ENCODE measurements at regions not wholly inside any gene's neighbourhood (a gene's known extent, or its start where the extent isn't known, plus 50 kb on each side); places are given as distances from the start of the nearest gene placed in this dataset.

DNA sequence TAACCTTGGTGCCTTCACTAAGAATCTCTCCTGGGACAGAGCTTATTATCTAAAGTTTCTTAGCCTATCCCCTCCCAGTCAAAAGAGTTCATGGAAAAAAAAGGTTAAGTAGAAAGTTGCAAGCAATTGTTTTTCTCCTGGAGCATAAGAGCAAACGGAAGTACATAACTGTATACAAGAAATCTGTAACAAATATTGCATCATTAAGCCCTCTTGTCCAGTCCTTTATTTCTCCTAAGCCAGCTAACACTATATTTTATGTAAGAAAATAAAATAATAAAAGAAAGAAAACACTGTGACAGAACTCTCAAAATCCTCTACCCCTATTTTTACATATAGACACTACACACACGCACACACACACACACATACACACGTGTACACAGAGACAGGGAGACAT is 255.3 kb downstream of the NAF1 start:
- Mint-ChIP-seq H3K27ac (no peak overlapping the region), H3K9me3 (peaks cover 14% of the 10 kb centered on the region), H3K4me3 (no peak overlapping the region), H3K27me3 (ENCODE audit: low read depth, poor library complexity) (peaks cover 3% of the 10 kb centered on the region), H3K36me3 (ENCODE audit: low read depth) (no peaks in the 10 kb centered on the region), H3K4me1 (no peaks in the 10 kb centered on the region)
- TF ChIP-seq, protein P1, sequence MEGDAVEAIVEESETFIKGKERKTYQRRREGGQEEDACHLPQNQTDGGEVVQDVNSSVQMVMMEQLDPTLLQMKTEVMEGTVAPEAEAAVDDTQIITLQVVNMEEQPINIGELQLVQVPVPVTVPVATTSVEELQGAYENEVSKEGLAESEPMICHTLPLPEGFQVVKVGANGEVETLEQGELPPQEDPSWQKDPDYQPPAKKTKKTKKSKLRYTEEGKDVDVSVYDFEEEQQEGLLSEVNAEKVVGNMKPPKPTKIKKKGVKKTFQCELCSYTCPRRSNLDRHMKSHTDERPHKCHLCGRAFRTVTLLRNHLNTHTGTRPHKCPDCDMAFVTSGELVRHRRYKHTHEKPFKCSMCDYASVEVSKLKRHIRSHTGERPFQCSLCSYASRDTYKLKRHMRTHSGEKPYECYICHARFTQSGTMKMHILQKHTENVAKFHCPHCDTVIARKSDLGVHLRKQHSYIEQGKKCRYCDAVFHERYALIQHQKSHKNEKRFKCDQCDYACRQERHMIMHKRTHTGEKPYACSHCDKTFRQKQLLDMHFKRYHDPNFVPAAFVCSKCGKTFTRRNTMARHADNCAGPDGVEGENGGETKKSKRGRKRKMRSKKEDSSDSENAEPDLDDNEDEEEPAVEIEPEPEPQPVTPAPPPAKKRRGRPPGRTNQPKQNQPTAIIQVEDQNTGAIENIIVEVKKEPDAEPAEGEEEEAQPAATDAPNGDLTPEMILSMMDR (IDR thresholded peaks at IDR 0.05), result no peak
- DNase-seq, result no peak

DNA sequence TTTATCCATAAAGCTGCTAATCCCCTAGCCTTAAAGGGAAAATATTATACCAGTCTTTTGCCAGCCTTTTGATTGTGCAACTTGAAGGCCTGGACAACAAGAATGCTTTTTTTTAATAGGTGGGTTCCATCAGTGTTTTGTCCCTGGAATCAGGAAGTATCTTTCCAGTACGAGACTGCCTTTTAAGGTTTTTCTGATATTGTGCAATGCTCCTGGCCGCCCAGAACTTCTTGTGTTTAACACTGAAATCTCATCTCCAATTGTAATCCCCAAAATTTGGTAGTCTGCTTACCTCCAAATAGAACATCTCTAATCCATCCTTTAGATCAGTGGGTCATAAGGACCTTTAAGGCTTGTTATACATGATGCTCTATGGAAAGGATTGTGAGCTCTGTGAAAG is 256.7 kb downstream of the NAF1 start:
- Mint-ChIP-seq H3K4me1 (no peaks in the 10 kb centered on the region), H3K9me3 (peaks cover 12% of the 10 kb centered on the region), H3K4me3 (no peak overlapping the region), H3K27ac (no peak overlapping the region), H3K36me3 (ENCODE audit: low read depth) (no peaks in the 10 kb centered on the region), H3K27me3 (ENCODE audit: low read depth, poor library complexity) (no peaks in the 10 kb centered on the region)
- no peak for DNase-seq
- TF ChIP-seq, protein P1 (IDR thresholded peaks at IDR 0.05), result no peak

DNA sequence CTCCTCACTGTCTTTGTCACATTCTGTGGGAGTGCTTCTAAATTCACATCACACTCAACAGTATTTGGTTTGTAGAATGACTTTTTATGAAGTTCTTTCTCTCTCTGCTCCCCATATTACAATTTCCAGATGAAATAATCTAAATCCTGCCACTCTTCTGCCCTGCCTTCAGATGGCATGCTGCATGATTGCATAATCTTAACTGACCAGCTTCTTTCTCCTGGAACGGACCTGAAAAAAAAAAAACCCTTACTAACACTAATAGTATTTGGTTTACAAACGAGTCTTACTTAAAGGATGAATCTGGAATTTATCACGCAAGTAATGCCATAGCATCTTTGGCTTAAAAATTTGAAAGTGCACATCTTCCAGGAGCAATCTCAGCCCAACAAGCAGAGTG is 272.3 kb downstream of the NAF1 start:
- no peak overlapping the region for H3K27ac Mint-ChIP-seq
- H3K4me1 Mint-ChIP-seq, result peaks cover 17% of the 10 kb centered on the region
- no peaks in the 10 kb centered on the region for H3K9me3 Mint-ChIP-seq
- TF ChIP-seq, protein P1 (IDR thresholded peaks at IDR 0.05), result no peak
- DNase-seq, result no peak
- no peaks in the 10 kb centered on the region for H3K27me3 Mint-ChIP-seq (ENCODE audit: low read depth, poor library complexity)
- H3K36me3 Mint-ChIP-seq (ENCODE audit: low read depth), result no peaks in the 10 kb centered on the region
- no peak overlapping the region for H3K4me3 Mint-ChIP-seq

DNA sequence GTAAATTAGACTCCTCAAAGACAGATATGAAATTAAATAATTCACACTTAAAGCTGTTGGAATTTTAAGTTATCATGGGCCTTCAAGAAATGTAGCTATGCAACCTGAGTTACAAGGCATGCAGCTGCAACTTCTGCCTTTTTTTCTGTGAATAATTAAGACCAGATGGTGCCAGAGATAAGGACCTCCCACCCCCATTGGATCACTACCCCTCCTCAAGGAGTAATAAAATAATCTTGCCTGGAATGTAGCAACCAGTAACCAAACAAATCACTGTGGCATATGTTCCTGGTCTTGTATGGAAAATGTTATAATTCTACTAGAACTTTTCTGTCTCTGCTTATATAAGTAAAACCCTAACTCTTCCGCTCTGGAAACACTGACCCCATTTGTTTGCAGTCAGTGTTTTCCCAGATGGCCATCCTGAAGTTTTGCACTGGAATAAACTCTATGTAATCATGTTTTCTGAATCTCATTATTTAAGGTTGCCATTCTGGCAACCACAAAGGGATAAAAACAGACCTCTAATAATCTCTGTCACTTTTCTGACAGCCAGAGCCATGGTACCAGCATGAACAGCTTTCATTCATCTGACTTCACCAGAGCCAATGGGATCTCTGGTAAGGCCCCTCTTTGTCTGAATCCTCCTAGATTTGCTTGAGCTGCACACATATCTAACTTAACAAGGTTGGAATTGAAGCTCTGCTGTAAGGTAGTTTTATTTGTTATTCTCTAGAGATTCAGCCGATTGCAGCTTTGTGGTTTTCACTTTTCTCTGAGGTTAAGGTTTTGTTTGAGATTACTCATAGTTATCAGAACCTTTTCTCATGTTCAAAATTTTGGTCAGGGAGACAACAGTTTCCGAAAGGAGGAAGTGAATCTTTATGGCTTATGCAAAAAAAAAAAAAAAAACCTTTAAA is 274.6 kb downstream of the NAF1 start:
- Mint-ChIP-seq H3K4me3 (no peak overlapping the region), H3K4me1 (peaks cover 17% of the 10 kb centered on the region), H3K27ac (no peak overlapping the region), H3K9me3 (no peaks in the 10 kb centered on the region), H3K27me3 (ENCODE audit: low read depth, poor library complexity) (no peaks in the 10 kb centered on the region), H3K36me3 (ENCODE audit: low read depth) (no peaks in the 10 kb centered on the region)
- no peak for DNase-seq
- TF ChIP-seq, protein P1 (IDR thresholded peaks at IDR 0.05), result no peak

DNA sequence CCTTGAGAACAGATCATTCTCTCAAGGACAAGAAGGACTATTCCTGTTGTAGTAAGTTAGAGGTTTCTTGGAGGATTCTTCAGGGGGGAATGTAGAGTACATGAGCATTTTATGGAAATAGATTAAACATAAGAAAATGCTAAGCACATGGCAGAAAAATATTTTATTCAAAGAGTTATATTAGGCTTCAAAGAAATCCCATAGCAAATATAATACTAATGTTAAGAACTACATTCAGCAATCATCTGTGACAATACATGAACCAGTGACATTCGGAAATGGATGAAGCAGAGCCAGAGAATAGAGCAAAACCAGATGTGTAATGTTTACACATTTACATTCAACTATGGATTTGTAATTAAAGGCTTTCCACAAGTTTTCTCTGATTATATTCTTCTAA is 288.6 kb downstream of the NAF1 start:
- Mint-ChIP-seq H3K4me1 (no peaks in the 10 kb centered on the region), H3K27ac (no peak overlapping the region), H3K27me3 (ENCODE audit: low read depth, poor library complexity) (no peaks in the 10 kb centered on the region), H3K9me3 (peaks cover 5% of the 10 kb centered on the region), H3K36me3 (ENCODE audit: low read depth) (no peaks in the 10 kb centered on the region), H3K4me3 (no peak overlapping the region)
- TF ChIP-seq, protein P1 (IDR thresholded peaks at IDR 0.05), result no peak
- no peak for DNase-seq

DNA sequence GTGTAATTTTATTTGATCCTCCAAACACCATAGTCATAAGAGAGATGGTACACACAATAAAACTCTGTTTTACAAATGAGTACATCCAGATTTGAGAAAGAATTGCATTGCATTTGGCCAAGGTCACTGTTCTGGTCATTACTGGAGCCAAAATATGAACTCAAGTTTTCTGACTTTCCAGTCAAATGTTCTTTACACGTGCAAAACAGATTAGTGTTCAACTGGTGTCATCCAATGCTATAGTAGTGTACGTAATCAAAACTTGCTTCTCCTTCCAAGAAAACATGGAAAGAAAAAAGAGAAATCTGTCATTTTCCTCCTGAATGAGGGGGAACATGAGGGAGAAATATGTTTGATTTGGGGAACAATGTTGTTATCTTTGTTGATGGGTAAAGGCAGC is 291.9 kb downstream of the NAF1 start:
- H3K4me3 Mint-ChIP-seq, result no peak overlapping the region
- peaks cover 5% of the 10 kb centered on the region for H3K9me3 Mint-ChIP-seq
- no peaks in the 10 kb centered on the region for H3K36me3 Mint-ChIP-seq (ENCODE audit: low read depth)
- no peaks in the 10 kb centered on the region for H3K27me3 Mint-ChIP-seq (ENCODE audit: low read depth, poor library complexity)
- no peaks in the 10 kb centered on the region for H3K4me1 Mint-ChIP-seq
- H3K27ac Mint-ChIP-seq, result no peak overlapping the region
- TF ChIP-seq, protein P1 (IDR thresholded peaks at IDR 0.05), result no peak
- no peak for DNase-seq

All from nephron progenitor cell (in vitro differentiated cells).